ENCODE measurements at regions not wholly inside any gene's neighbourhood (a gene's known extent, or its start where the extent isn't known, plus 50 kb on each side); places are given as distances from the start of the nearest gene placed in this dataset.
A peak's percentile ranks its signal among the peaks of the same experiment; 100 is the strongest.

- Histone ChIP-seq H3K36me3 (ENCODE audit: control insufficient read depth, insufficient read depth, low read length) (no peaks in the 10 kb centered on the region), H3K27me3 (ENCODE audit: insufficient read depth, low read length, poor library complexity) (no peaks in the 10 kb centered on the region), H3K23ac (ENCODE audit: low read length) (no peak overlapping the region), H2BK120ac (ENCODE audit: low read depth, low read length) (no peak overlapping the region), H4K5ac (ENCODE audit: low read length) (no peak overlapping the region), H3K4me1 (ENCODE audit: control insufficient read depth, low read depth, low read length) (no peaks in the 10 kb centered on the region), H3K18ac (ENCODE audit: low read length) (no peak overlapping the region), H3K79me1 (ENCODE audit: low read length) (no peaks in the 10 kb centered on the region), H4K8ac (ENCODE audit: low read depth, low read length) (no peak overlapping the region), H3K4me2 (ENCODE audit: low read length) (no peak overlapping the region), H3K4me3 (ENCODE audit: low read length) (no peak overlapping the region), H3K9ac (ENCODE audit: low read length) (no peak overlapping the region), H3K4ac (ENCODE audit: low read depth, low read length) (no peak overlapping the region), H2BK5ac (ENCODE audit: low read length) (no peak overlapping the region), H3K79me2 (ENCODE audit: control insufficient read depth, insufficient read depth, low read length) (no peaks in the 10 kb centered on the region), H3K27ac (ENCODE audit: low read depth, low read length) (no peak overlapping the region), H2BK15ac (replicated peaks; ENCODE audit: low read depth) (no peak overlapping the region), H3K56ac (ENCODE audit: low read length) (no peak overlapping the region), H2AK5ac (ENCODE audit: low read length) (no peak overlapping the region)
- no peak for DNase-seq
- no CpG with 5 or more reads among the region's 2 CpGs for WGBS (ENCODE audit: extremely low coverage, insufficient coverage, low lambda C conversion rate)
Observed at GRCh38 chr4:129314781-129315180, 218.8 kb downstream of the C4orf33 start.

GRCh38 chr4:129322920-129323319, 227.0 kb downstream of the C4orf33 start:
- no peak overlapping the region for H3K4ac ChIP-seq (ENCODE audit: low read depth, low read length)
- no peak overlapping the region for H2BK5ac ChIP-seq (ENCODE audit: low read length)
- no peak overlapping the region for H3K18ac ChIP-seq (ENCODE audit: low read length)
- no peak overlapping the region for H3K9ac ChIP-seq (ENCODE audit: low read length)
- no peaks in the 10 kb centered on the region for H3K79me2 ChIP-seq (ENCODE audit: control insufficient read depth, insufficient read depth, low read length)
- H3K4me3 ChIP-seq (ENCODE audit: low read length): no peak overlapping the region
- H3K4me2 ChIP-seq (ENCODE audit: low read length): no peak overlapping the region
- H3K27ac ChIP-seq (ENCODE audit: low read depth, low read length): no peak overlapping the region
- no peak overlapping the region for H2AK5ac ChIP-seq (ENCODE audit: low read length)
- peak; percentile 39 for DNase-seq
- H3K36me3 ChIP-seq (ENCODE audit: control insufficient read depth, insufficient read depth, low read length): no peaks in the 10 kb centered on the region
- no peak overlapping the region for H3K23ac ChIP-seq (ENCODE audit: low read length)
- no peaks in the 10 kb centered on the region for H3K4me1 ChIP-seq (ENCODE audit: control insufficient read depth, low read depth, low read length)
- H3K79me1 ChIP-seq (ENCODE audit: low read length): no peaks in the 10 kb centered on the region
- H2BK120ac ChIP-seq (ENCODE audit: low read depth, low read length): no peak overlapping the region
- no peaks in the 10 kb centered on the region for H3K27me3 ChIP-seq (ENCODE audit: insufficient read depth, low read length, poor library complexity)
- H3K56ac ChIP-seq (ENCODE audit: low read length): no peak overlapping the region
- H2BK15ac ChIP-seq (replicated peaks; ENCODE audit: low read depth): no peak overlapping the region
- no peak overlapping the region for H4K5ac ChIP-seq (ENCODE audit: low read length)
- H4K8ac ChIP-seq (ENCODE audit: low read depth, low read length): no peak overlapping the region
- no CpG with 5 or more reads among the region's 4 CpGs for WGBS (ENCODE audit: extremely low coverage, insufficient coverage, low lambda C conversion rate)

- no peak overlapping the region for H2BK5ac ChIP-seq (ENCODE audit: low read length)
- WGBS (ENCODE audit: extremely low coverage, insufficient coverage, low lambda C conversion rate): no CpG with 5 or more reads among the region's 4 CpGs
- no peaks in the 10 kb centered on the region for H3K27me3 ChIP-seq (ENCODE audit: insufficient read depth, low read length, poor library complexity)
- no peak overlapping the region for H3K56ac ChIP-seq (ENCODE audit: low read length)
- H3K4ac ChIP-seq (ENCODE audit: low read depth, low read length): no peak overlapping the region
- H3K18ac ChIP-seq (ENCODE audit: low read length): no peak overlapping the region
- H2BK120ac ChIP-seq (ENCODE audit: low read depth, low read length): no peak overlapping the region
- H2BK15ac ChIP-seq (replicated peaks; ENCODE audit: low read depth): no peak overlapping the region
- H3K4me2 ChIP-seq (ENCODE audit: low read length): no peak overlapping the region
- no peaks in the 10 kb centered on the region for H3K79me2 ChIP-seq (ENCODE audit: control insufficient read depth, insufficient read depth, low read length)
- no peak overlapping the region for H3K4me3 ChIP-seq (ENCODE audit: low read length)
- H3K23ac ChIP-seq (ENCODE audit: low read length): no peak overlapping the region
- no peak overlapping the region for H3K9ac ChIP-seq (ENCODE audit: low read length)
- no peak for DNase-seq
- no peak overlapping the region for H4K8ac ChIP-seq (ENCODE audit: low read depth, low read length)
- H3K36me3 ChIP-seq (ENCODE audit: control insufficient read depth, insufficient read depth, low read length): no peaks in the 10 kb centered on the region
- H3K4me1 ChIP-seq (ENCODE audit: control insufficient read depth, low read depth, low read length): no peaks in the 10 kb centered on the region
- no peak overlapping the region for H2AK5ac ChIP-seq (ENCODE audit: low read length)
- H4K5ac ChIP-seq (ENCODE audit: low read length): no peak overlapping the region
- H3K79me1 ChIP-seq (ENCODE audit: low read length): no peaks in the 10 kb centered on the region
- no peak overlapping the region for H3K27ac ChIP-seq (ENCODE audit: low read depth, low read length)
Observed at GRCh38 chr4:129323658-129324057, 227.7 kb downstream of the C4orf33 start.

- no peaks in the 10 kb centered on the region for H3K4me1 ChIP-seq (ENCODE audit: control insufficient read depth, low read depth, low read length)
- no peak overlapping the region for H3K56ac ChIP-seq (ENCODE audit: low read length)
- no peak overlapping the region for H2BK5ac ChIP-seq (ENCODE audit: low read length)
- H4K8ac ChIP-seq (ENCODE audit: low read depth, low read length): no peak overlapping the region
- H3K79me2 ChIP-seq (ENCODE audit: control insufficient read depth, insufficient read depth, low read length): no peaks in the 10 kb centered on the region
- no peak overlapping the region for H2BK15ac ChIP-seq (replicated peaks; ENCODE audit: low read depth)
- no peak overlapping the region for H3K9ac ChIP-seq (ENCODE audit: low read length)
- H3K4me3 ChIP-seq (ENCODE audit: low read length): no peak overlapping the region
- no peak overlapping the region for H2BK120ac ChIP-seq (ENCODE audit: low read depth, low read length)
- no peaks in the 10 kb centered on the region for H3K79me1 ChIP-seq (ENCODE audit: low read length)
- no peak overlapping the region for H2AK5ac ChIP-seq (ENCODE audit: low read length)
- H3K4ac ChIP-seq (ENCODE audit: low read depth, low read length): no peak overlapping the region
- H4K5ac ChIP-seq (ENCODE audit: low read length): no peak overlapping the region
- H3K27ac ChIP-seq (ENCODE audit: low read depth, low read length): no peak overlapping the region
- no peaks in the 10 kb centered on the region for H3K27me3 ChIP-seq (ENCODE audit: insufficient read depth, low read length, poor library complexity)
- no peak overlapping the region for H3K4me2 ChIP-seq (ENCODE audit: low read length)
- H3K36me3 ChIP-seq (ENCODE audit: control insufficient read depth, insufficient read depth, low read length): no peaks in the 10 kb centered on the region
- H3K23ac ChIP-seq (ENCODE audit: low read length): no peak overlapping the region
- no peak overlapping the region for H3K18ac ChIP-seq (ENCODE audit: low read length)
- DNase-seq: no peak
- WGBS (ENCODE audit: extremely low coverage, insufficient coverage, low lambda C conversion rate): no CpG with 5 or more reads among the region's 7 CpGs
Observed at GRCh38 chr4:129326571-129327460, 230.9 kb downstream of the C4orf33 start.

- WGBS (ENCODE audit: extremely low coverage, insufficient coverage, low lambda C conversion rate): no CpG with 5 or more reads among the region's 2 CpGs
Observed at GRCh38 chr4:129327637-129328036, 231.7 kb downstream of the C4orf33 start.

GRCh38 chr4:129328162-129328561, 232.2 kb downstream of the C4orf33 start:
- Histone ChIP-seq H3K36me3 (ENCODE audit: control insufficient read depth, insufficient read depth, low read length) (no peaks in the 10 kb centered on the region), H3K27ac (ENCODE audit: low read depth, low read length) (no peak overlapping the region), H3K23ac (ENCODE audit: low read length) (no peak overlapping the region), H2AK5ac (ENCODE audit: low read length) (no peak overlapping the region), H4K8ac (ENCODE audit: low read depth, low read length) (no peak overlapping the region), H3K79me2 (ENCODE audit: control insufficient read depth, insufficient read depth, low read length) (no peaks in the 10 kb centered on the region), H4K5ac (ENCODE audit: low read length) (no peak overlapping the region), H3K4me2 (ENCODE audit: low read length) (no peak overlapping the region), H3K79me1 (ENCODE audit: low read length) (no peaks in the 10 kb centered on the region), H2BK120ac (ENCODE audit: low read depth, low read length) (no peak overlapping the region), H3K56ac (ENCODE audit: low read length) (no peak overlapping the region), H2BK5ac (ENCODE audit: low read length) (no peak overlapping the region), H3K9ac (ENCODE audit: low read length) (no peak overlapping the region), H2BK15ac (replicated peaks; ENCODE audit: low read depth) (no peak overlapping the region), H3K4me3 (ENCODE audit: low read length) (no peak overlapping the region), H3K4me1 (ENCODE audit: control insufficient read depth, low read depth, low read length) (no peaks in the 10 kb centered on the region), H3K27me3 (ENCODE audit: insufficient read depth, low read length, poor library complexity) (no peaks in the 10 kb centered on the region), H3K4ac (ENCODE audit: low read depth, low read length) (no peak overlapping the region), H3K18ac (ENCODE audit: low read length) (no peak overlapping the region)
- no CpG with 5 or more reads among the region's 3 CpGs for WGBS (ENCODE audit: extremely low coverage, insufficient coverage, low lambda C conversion rate)
- DNase-seq: no peak

More at GRCh38 chr4:129327637-129328036, 231.7 kb downstream of the C4orf33 start:
- Histone ChIP-seq H4K8ac (ENCODE audit: low read depth, low read length) (no peak overlapping the region), H2BK120ac (ENCODE audit: low read depth, low read length) (no peak overlapping the region), H3K23ac (ENCODE audit: low read length) (no peak overlapping the region), H3K27me3 (ENCODE audit: insufficient read depth, low read length, poor library complexity) (no peaks in the 10 kb centered on the region), H3K79me1 (ENCODE audit: low read length) (no peaks in the 10 kb centered on the region), H2BK5ac (ENCODE audit: low read length) (no peak overlapping the region), H3K56ac (ENCODE audit: low read length) (no peak overlapping the region), H3K4ac (ENCODE audit: low read depth, low read length) (no peak overlapping the region), H3K18ac (ENCODE audit: low read length) (no peak overlapping the region), H3K36me3 (ENCODE audit: control insufficient read depth, insufficient read depth, low read length) (no peaks in the 10 kb centered on the region), H3K4me2 (ENCODE audit: low read length) (no peak overlapping the region), H3K79me2 (ENCODE audit: control insufficient read depth, insufficient read depth, low read length) (no peaks in the 10 kb centered on the region), H3K9ac (ENCODE audit: low read length) (no peak overlapping the region), H2AK5ac (ENCODE audit: low read length) (no peak overlapping the region), H2BK15ac (replicated peaks; ENCODE audit: low read depth) (no peak overlapping the region), H3K27ac (ENCODE audit: low read depth, low read length) (no peak overlapping the region), H3K4me3 (ENCODE audit: low read length) (no peak overlapping the region), H4K5ac (ENCODE audit: low read length) (no peak overlapping the region), H3K4me1 (ENCODE audit: control insufficient read depth, low read depth, low read length) (no peaks in the 10 kb centered on the region)
- DNase-seq: no peak
